ENCODE measurements at regions not wholly inside any gene's neighbourhood (a gene's known extent, or its start where the extent isn't known, plus 50 kb on each side); places are given as distances from the start of the nearest gene placed in this dataset.

- intact Hi-C loops (cut with micrococcal nuclease): no loop called here
- Histone ChIP-seq H3K27me3 (ENCODE audit: low read depth) (no peaks in the 10 kb centered on the region), H3K36me3 (no peaks in the 10 kb centered on the region), H3K4me3 (no peak overlapping the region), H3K27ac (replicated peaks) (no peak overlapping the region), H3K9me3 (replicated peaks) (no peaks in the 10 kb centered on the region), H3K4me1 (no peaks in the 10 kb centered on the region)
- DNase-seq: no peak
- no peak for TF ChIP-seq CTCF (IDR thresholded peaks at IDR 0.05; ENCODE audit: borderline replicate concordance)
These were observed 174.0 kb upstream of the FMR1 start for GRCh38 chrX:147737690-147738089.

GRCh38 chrX:147738265-147738664 lies 173.5 kb upstream of the FMR1 start:
- Histone ChIP-seq H3K4me1 (no peaks in the 10 kb centered on the region), H3K4me3 (no peak overlapping the region)
- intact Hi-C loops (cut with micrococcal nuclease): no loop called here

GRCh38 chrX:147739196-147739595 lies 172.5 kb upstream of the FMR1 start:
- Histone ChIP-seq H3K36me3 (no peaks in the 10 kb centered on the region), H3K4me1 (no peaks in the 10 kb centered on the region), H3K27ac (replicated peaks) (no peak overlapping the region), H3K27me3 (ENCODE audit: low read depth) (no peaks in the 10 kb centered on the region), H3K9me3 (replicated peaks) (no peaks in the 10 kb centered on the region), H3K4me3 (no peak overlapping the region)
- TF ChIP-seq CTCF (IDR thresholded peaks at IDR 0.05; ENCODE audit: borderline replicate concordance): no peak
- no peak for DNase-seq
- intact Hi-C loops (cut with micrococcal nuclease): no loop called here

More at GRCh38 chrX:147738265-147738664, 173.5 kb upstream of the FMR1 start:
- Histone ChIP-seq H3K9me3 (replicated peaks) (no peaks in the 10 kb centered on the region), H3K36me3 (no peaks in the 10 kb centered on the region), H3K27ac (replicated peaks) (no peak overlapping the region), H3K27me3 (ENCODE audit: low read depth) (no peaks in the 10 kb centered on the region)
- TF ChIP-seq CTCF (IDR thresholded peaks at IDR 0.05; ENCODE audit: borderline replicate concordance): no peak
- no peak for DNase-seq

GRCh38 chrX:147741776-147742175 lies 169.9 kb upstream of the FMR1 start:
- Histone ChIP-seq H3K27me3 (ENCODE audit: low read depth) (no peaks in the 10 kb centered on the region), H3K4me1 (no peaks in the 10 kb centered on the region), H3K9me3 (replicated peaks) (no peaks in the 10 kb centered on the region), H3K27ac (replicated peaks) (no peak overlapping the region), H3K36me3 (no peaks in the 10 kb centered on the region), H3K4me3 (no peak overlapping the region)
- intact Hi-C loops (cut with micrococcal nuclease): no loop called here
- no peak for TF ChIP-seq CTCF (IDR thresholded peaks at IDR 0.05; ENCODE audit: borderline replicate concordance)
- DNase-seq: no peak

GRCh38 chrX:147749308-147749707 lies 162.4 kb upstream of the FMR1 start:
- no peak overlapping the region for H3K27ac ChIP-seq (replicated peaks)
- no peak overlapping the region for H3K4me3 ChIP-seq
- no peaks in the 10 kb centered on the region for H3K9me3 ChIP-seq (replicated peaks)
- H3K27me3 ChIP-seq (ENCODE audit: low read depth): no peaks in the 10 kb centered on the region
- DNase-seq: no peak
- H3K4me1 ChIP-seq: no peaks in the 10 kb centered on the region
- intact Hi-C loops (cut with micrococcal nuclease): no loop called here
- no peak for TF ChIP-seq CTCF (IDR thresholded peaks at IDR 0.05; ENCODE audit: borderline replicate concordance)
- no peaks in the 10 kb centered on the region for H3K36me3 ChIP-seq

GRCh38 chrX:147757750-147758149 lies 154.0 kb upstream of the FMR1 start:
- DNase-seq: no peak
- H3K9me3 ChIP-seq (replicated peaks): no peaks in the 10 kb centered on the region
- no peak overlapping the region for H3K27ac ChIP-seq (replicated peaks)
- no peaks in the 10 kb centered on the region for H3K36me3 ChIP-seq
- H3K4me1 ChIP-seq: no peaks in the 10 kb centered on the region
- TF ChIP-seq CTCF (IDR thresholded peaks at IDR 0.05; ENCODE audit: borderline replicate concordance): no peak
- intact Hi-C loops (cut with micrococcal nuclease): no loop called here
- H3K4me3 ChIP-seq: no peak overlapping the region
- no peaks in the 10 kb centered on the region for H3K27me3 ChIP-seq (ENCODE audit: low read depth)

Data from left ventricle myocardium inferior (tissue), 1 donor.